ENCODE measurements at regions not wholly inside any gene's neighbourhood (a gene's known extent, or its start where the extent isn't known, plus 50 kb on each side); places are given as distances from the start of the nearest gene placed in this dataset.

- Mint-ChIP-seq H3K9me3 (no peaks in the 10 kb centered on the region), H3K36me3 (no peaks in the 10 kb centered on the region), H3K4me1 (ENCODE audit: unreplicated experiment) (peaks cover 36% of the 10 kb centered on the region), H3K27me3 (peaks cover 58% of the 10 kb centered on the region), H3K4me3 (no peak overlapping the region), H3K27ac (no peak overlapping the region)
- DNase-seq (ENCODE audit: extremely low spot score, unreplicated experiment), result no peak
- TF ChIP-seq, protein P1, sequence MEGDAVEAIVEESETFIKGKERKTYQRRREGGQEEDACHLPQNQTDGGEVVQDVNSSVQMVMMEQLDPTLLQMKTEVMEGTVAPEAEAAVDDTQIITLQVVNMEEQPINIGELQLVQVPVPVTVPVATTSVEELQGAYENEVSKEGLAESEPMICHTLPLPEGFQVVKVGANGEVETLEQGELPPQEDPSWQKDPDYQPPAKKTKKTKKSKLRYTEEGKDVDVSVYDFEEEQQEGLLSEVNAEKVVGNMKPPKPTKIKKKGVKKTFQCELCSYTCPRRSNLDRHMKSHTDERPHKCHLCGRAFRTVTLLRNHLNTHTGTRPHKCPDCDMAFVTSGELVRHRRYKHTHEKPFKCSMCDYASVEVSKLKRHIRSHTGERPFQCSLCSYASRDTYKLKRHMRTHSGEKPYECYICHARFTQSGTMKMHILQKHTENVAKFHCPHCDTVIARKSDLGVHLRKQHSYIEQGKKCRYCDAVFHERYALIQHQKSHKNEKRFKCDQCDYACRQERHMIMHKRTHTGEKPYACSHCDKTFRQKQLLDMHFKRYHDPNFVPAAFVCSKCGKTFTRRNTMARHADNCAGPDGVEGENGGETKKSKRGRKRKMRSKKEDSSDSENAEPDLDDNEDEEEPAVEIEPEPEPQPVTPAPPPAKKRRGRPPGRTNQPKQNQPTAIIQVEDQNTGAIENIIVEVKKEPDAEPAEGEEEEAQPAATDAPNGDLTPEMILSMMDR (conservative IDR thresholded peaks at IDR 0.05), result no peak
These were observed 112.3 kb upstream of the CXCL14 start for GRCh38 chr5:135691044-135691443.

GRCh38 chr5:135690466-135690865 lies 111.7 kb upstream of the CXCL14 start:
- H3K27ac Mint-ChIP-seq, result no peak overlapping the region
- H3K4me1 Mint-ChIP-seq (ENCODE audit: unreplicated experiment), result peaks cover 33% of the 10 kb centered on the region
- no peaks in the 10 kb centered on the region for H3K36me3 Mint-ChIP-seq
- TF ChIP-seq, protein P1 (conservative IDR thresholded peaks at IDR 0.05), result no peak
- DNase-seq (ENCODE audit: extremely low spot score, unreplicated experiment), result no peak
- peaks cover 53% of the 10 kb centered on the region for H3K27me3 Mint-ChIP-seq
- no peaks in the 10 kb centered on the region for H3K9me3 Mint-ChIP-seq
- H3K4me3 Mint-ChIP-seq, result no peak overlapping the region

- Mint-ChIP-seq H3K27ac (no peak overlapping the region), H3K36me3 (no peaks in the 10 kb centered on the region)
These were observed 110.7 kb upstream of the CXCL14 start for GRCh38 chr5:135689506-135689905.

DNA sequence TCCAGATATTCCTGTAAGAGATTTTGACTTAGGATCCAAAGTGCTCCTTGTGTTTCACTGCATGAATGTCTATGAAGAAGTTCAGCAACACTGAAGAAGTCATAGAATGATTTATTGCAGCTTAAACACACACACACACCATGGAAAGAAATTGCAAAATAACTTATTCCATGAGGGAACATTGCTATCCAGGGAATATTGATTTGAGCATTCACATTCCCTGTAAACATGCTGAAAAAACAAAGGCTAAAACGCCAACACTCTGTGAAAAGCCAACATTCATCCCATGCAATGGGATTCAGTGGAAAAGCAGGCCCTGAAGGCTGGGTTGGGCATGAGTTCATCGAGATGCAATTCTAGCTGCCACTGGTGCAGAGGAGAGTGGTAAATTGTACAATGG lies 109.6 kb upstream of the CXCL14 start:
- H3K27ac Mint-ChIP-seq, result no peak overlapping the region
- TF ChIP-seq, protein P1 (conservative IDR thresholded peaks at IDR 0.05), result no peak
- H3K27me3 Mint-ChIP-seq, result peaks cover 46% of the 10 kb centered on the region
- H3K36me3 Mint-ChIP-seq, result no peaks in the 10 kb centered on the region
- no peak for DNase-seq (ENCODE audit: extremely low spot score, unreplicated experiment)
- H3K9me3 Mint-ChIP-seq, result no peaks in the 10 kb centered on the region
- no peak overlapping the region for H3K4me3 Mint-ChIP-seq
- peaks cover 33% of the 10 kb centered on the region for H3K4me1 Mint-ChIP-seq (ENCODE audit: unreplicated experiment)

More at GRCh38 chr5:135689506-135689905, 110.7 kb upstream of the CXCL14 start:
- DNase-seq (ENCODE audit: extremely low spot score, unreplicated experiment), result no peak
- Mint-ChIP-seq H3K9me3 (no peaks in the 10 kb centered on the region), H3K4me3 (no peak overlapping the region), H3K4me1 (ENCODE audit: unreplicated experiment) (peaks cover 32% of the 10 kb centered on the region), H3K27me3 (peaks cover 47% of the 10 kb centered on the region)
- TF ChIP-seq, protein P1 (conservative IDR thresholded peaks at IDR 0.05), result no peak

DNA sequence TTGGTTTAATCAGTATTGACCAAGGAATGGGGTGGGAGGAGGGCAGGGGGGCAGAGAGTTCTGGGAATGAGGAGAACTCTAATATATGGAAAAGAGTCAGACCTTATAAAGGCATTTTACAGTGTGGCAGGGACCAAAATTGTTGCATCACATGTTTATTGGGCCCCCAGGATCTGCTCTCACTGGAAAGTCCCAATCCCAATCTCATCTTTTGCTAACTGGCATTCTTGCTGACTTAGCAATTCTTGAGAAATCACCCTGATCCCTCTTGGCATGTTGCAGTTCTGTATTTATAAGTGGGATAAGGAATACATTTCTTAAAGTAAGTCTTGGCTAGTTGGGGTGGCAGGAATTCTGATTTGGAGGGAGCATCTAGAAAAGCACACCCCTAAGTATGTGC lies 104.4 kb upstream of the CXCL14 start:
- peaks cover 12% of the 10 kb centered on the region for H3K27me3 Mint-ChIP-seq
- TF ChIP-seq, protein P1 (conservative IDR thresholded peaks at IDR 0.05), result no peak
- no peak for DNase-seq (ENCODE audit: extremely low spot score, unreplicated experiment)
- H3K27ac Mint-ChIP-seq, result no peak overlapping the region
- H3K36me3 Mint-ChIP-seq, result no peaks in the 10 kb centered on the region
- H3K4me3 Mint-ChIP-seq, result no peak overlapping the region
- peaks cover 16% of the 10 kb centered on the region for H3K4me1 Mint-ChIP-seq (ENCODE audit: unreplicated experiment)
- H3K9me3 Mint-ChIP-seq, result peaks cover 6% of the 10 kb centered on the region

- Mint-ChIP-seq H3K9me3 (peaks cover 16% of the 10 kb centered on the region), H3K36me3 (no peaks in the 10 kb centered on the region), H3K4me1 (ENCODE audit: unreplicated experiment) (peaks cover 10% of the 10 kb centered on the region), H3K27ac (no peak overlapping the region), H3K27me3 (peaks cover 3% of the 10 kb centered on the region), H3K4me3 (no peak overlapping the region)
- no peak for DNase-seq (ENCODE audit: extremely low spot score, unreplicated experiment)
- TF ChIP-seq, protein P1 (conservative IDR thresholded peaks at IDR 0.05), result no peak
These were observed 101.9 kb upstream of the CXCL14 start for GRCh38 chr5:135680713-135681112.

All from type B pancreatic cell (in vitro differentiated cells).